T-helper 1 cell treated with Interleukin-12 subunit alpha and Interleukin-12 subunit beta and Interleukin-4 antibody, amounts not matched to agents 30 ng/mL and 1 ng/mL, for 36 hours (primary cell): ENCODE measurements at regions not wholly inside any gene's neighbourhood (a gene's known extent, or its start where the extent isn't known, plus 50 kb on each side); places are given as distances from the start of the nearest gene placed in this dataset.

Experiments used
- intact Hi-C: fragments of 100-400 bp; cut with micrococcal nuclease; formaldehyde crosslinking; loops from one replicate; pipeline ENCODE4 v1.15.1; 2024

- intact Hi-C loops: no loop called here
These were observed 297.6 kb upstream of the PITRM1 start for GRCh38 chr10:3470191-3470590.

GRCh38 chr10:3469639-3470020 is 297.0 kb upstream of the PITRM1 start:
- intact Hi-C loops: loop anchor here (2.0 to 10.0 kb wide), 4 partner anchors 198 to 1185 kb away; no protein-coding TSS in a partner anchor

- intact Hi-C loops: loop anchor here (2.0 to 10.0 kb wide), 4 partner anchors 198 to 1186 kb away; no protein-coding TSS in a partner anchor
These were observed 296.5 kb upstream of the PITRM1 start for GRCh38 chr10:3468919-3469638.

GRCh38 chr10:3467052-3467951 is 294.7 kb upstream of the PITRM1 start:
- intact Hi-C loops: loop anchor here (5.0 to 10.0 kb wide), 3 partner anchors 200 to 1187 kb away; no protein-coding TSS in a partner anchor

- intact Hi-C loops: loop anchor here (2.0 to 10.0 kb wide), 4 partner anchors 45 to 1189 kb away; no protein-coding TSS in a partner anchor
These were observed 292.9 kb upstream of the PITRM1 start for GRCh38 chr10:3465406-3465891.

GRCh38 chr10:3464760-3465405 is 292.3 kb upstream of the PITRM1 start:
- intact Hi-C loops: loop anchor here (2.0 to 10.0 kb wide), 4 partner anchors 44 to 1190 kb away; no protein-coding TSS in a partner anchor

GRCh38 chr10:3460420-3461128 is 288.0 kb upstream of the PITRM1 start:
- intact Hi-C loops: loop anchor here (10.0 kb wide), 1 partner anchor 1194 kb away; no protein-coding TSS in a partner anchor

GRCh38 chr10:3455385-3456334 is 283.1 kb upstream of the PITRM1 start:
- intact Hi-C loops: no loop called here

GRCh38 chr10:3452683-3453361 is 280.2 kb upstream of the PITRM1 start:
- intact Hi-C loops: no loop called here

GRCh38 chr10:3452173-3452626 is 279.6 kb upstream of the PITRM1 start:
- intact Hi-C loops: no loop called here

- intact Hi-C loops: no loop called here
These were observed 279.1 kb upstream of the PITRM1 start for GRCh38 chr10:3451516-3452172.

- intact Hi-C loops: no loop called here
These were observed 273.6 kb upstream of the PITRM1 start for GRCh38 chr10:3446221-3446620.

- intact Hi-C loops: no loop called here
These were observed 273.1 kb upstream of the PITRM1 start for GRCh38 chr10:3445648-3446047.

GRCh38 chr10:3442451-3442990 is 269.9 kb upstream of the PITRM1 start:
- intact Hi-C loops: no loop called here

GRCh38 chr10:3439183-3439582 is 266.6 kb upstream of the PITRM1 start:
- intact Hi-C loops: no loop called here

GRCh38 chr10:3438606-3439005 is 266.0 kb upstream of the PITRM1 start:
- intact Hi-C loops: no loop called here

- intact Hi-C loops: no loop called here
These were observed 263.1 kb upstream of the PITRM1 start for GRCh38 chr10:3435671-3436070.

- intact Hi-C loops: no loop called here
These were observed 261.4 kb upstream of the PITRM1 start for GRCh38 chr10:3433988-3434387.
